Skeletal muscle satellite cell (primary cell): ENCODE measurements at regions not wholly inside any gene's neighbourhood (a gene's known extent, or its start where the extent isn't known, plus 50 kb on each side); places are given as distances from the start of the nearest gene placed in this dataset.
"Not testable (repeated sequence)": the region's sequence is repeated elsewhere in the genome, so short reads cannot be mapped to it uniquely, and the experiment has no call there.

Experiments used
- H3K27me3 ChIP-seq: 2 replicates; pipeline ENCODE4 v1.7.0; 2013; ENCODE audit warnings: low read length; ENCODE audit not compliant: control insufficient read depth, insufficient read depth
- H3K36me3 ChIP-seq: 2 replicates; pipeline ENCODE4 v1.7.0; 2013; ENCODE audit warnings: mild to moderate bottlenecking, control low read depth, low read length; ENCODE audit not compliant: insufficient read depth
- H3K4me1 ChIP-seq: 2 replicates; pipeline ENCODE4 v1.7.0; 2013; ENCODE audit warnings: low read length; ENCODE audit not compliant: control insufficient read depth, insufficient read depth
- H3K4me2 ChIP-seq: 2 replicates; pipeline ENCODE4 v1.7.0; 2013; ENCODE audit warnings: mild to moderate bottlenecking, low read length
- H3K4me3 ChIP-seq: 2 replicates; pipeline ENCODE4 v1.7.0; 2013; ENCODE audit warnings: low read length
- H3K9ac ChIP-seq: 2 replicates; pipeline ENCODE4 v1.7.0; 2013; ENCODE audit warnings: mild to moderate bottlenecking, low read depth, low read length, moderate library complexity
- H3K9me3 ChIP-seq: replicated peaks from 2 replicates; pipeline ENCODE4 v1.7.0; 2013; ENCODE audit warnings: mild to moderate bottlenecking, control low read depth, low read length

GRCh38 chr1:29756498-29756897 is 520.2 kb downstream of the PTPRU start:
- Histone ChIP-seq H3K4me2 (no peak overlapping the region), H3K27me3 (no peaks in the 10 kb centered on the region), H3K4me3 (no peak overlapping the region), H3K9ac (no peak overlapping the region), H3K36me3 (no peaks in the 10 kb centered on the region), H3K4me1 (no peaks in the 10 kb centered on the region), H3K9me3 (no peaks in the 10 kb centered on the region)

DNA sequence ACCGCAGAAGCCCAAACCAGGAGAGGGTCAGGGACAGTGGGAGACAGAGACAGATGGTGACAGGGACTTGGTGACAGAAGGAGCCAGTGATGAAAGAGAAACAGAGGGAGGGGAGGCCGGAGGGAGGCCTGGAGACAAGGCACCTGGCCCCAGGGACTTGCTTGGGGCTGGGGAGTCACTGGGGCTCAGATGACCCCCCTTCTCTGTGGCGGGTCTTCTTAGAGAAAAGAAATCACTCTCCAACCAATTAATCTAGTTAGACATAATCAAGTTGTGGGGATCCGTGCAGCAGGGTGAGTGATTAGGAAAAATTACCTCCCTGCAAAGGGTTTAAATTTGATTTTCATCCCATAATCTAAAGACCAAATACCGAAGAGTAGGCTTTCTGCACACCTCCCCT is 519.8 kb downstream of the PTPRU start:
- H3K27me3 ChIP-seq: no peaks in the 10 kb centered on the region
- no peak overlapping the region for H3K9ac ChIP-seq
- no peak overlapping the region for H3K4me2 ChIP-seq
- H3K36me3 ChIP-seq: no peaks in the 10 kb centered on the region
- H3K4me1 ChIP-seq: no peaks in the 10 kb centered on the region
- H3K9me3 ChIP-seq: no peaks in the 10 kb centered on the region
- no peak overlapping the region for H3K4me3 ChIP-seq

DNA sequence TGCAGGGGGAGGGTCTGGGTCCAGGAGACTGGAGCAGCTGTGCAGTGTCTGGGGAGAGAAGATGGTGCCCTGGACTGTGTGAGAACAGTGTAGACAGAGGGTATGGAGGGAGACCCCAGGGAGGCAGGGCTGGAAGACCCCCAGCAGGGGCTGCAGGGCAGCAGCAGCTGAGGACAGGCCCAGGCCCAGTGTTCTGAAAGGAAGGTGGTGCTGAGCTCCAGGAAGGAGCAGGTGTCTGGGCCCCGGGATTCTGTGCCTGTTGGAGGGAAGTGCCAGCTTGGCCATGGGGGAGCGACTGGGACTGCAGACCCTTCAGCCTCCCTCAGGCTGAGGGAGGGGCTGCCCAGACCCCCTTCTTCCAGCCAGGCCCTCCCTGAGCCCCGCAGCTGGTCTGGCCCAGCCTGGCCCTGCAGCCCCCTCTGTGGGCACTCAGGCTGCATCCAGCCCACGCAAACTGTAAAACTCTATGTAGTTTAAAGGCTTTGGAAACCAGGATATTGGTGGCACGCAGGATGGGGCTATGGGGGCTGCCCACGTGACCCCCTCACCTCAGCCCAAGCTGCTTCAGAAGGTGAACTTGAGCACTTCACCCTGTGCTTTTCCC is 519.2 kb downstream of the PTPRU start:
- not testable (repeated sequence) for H3K4me1 ChIP-seq, H3K4me3 ChIP-seq

DNA sequence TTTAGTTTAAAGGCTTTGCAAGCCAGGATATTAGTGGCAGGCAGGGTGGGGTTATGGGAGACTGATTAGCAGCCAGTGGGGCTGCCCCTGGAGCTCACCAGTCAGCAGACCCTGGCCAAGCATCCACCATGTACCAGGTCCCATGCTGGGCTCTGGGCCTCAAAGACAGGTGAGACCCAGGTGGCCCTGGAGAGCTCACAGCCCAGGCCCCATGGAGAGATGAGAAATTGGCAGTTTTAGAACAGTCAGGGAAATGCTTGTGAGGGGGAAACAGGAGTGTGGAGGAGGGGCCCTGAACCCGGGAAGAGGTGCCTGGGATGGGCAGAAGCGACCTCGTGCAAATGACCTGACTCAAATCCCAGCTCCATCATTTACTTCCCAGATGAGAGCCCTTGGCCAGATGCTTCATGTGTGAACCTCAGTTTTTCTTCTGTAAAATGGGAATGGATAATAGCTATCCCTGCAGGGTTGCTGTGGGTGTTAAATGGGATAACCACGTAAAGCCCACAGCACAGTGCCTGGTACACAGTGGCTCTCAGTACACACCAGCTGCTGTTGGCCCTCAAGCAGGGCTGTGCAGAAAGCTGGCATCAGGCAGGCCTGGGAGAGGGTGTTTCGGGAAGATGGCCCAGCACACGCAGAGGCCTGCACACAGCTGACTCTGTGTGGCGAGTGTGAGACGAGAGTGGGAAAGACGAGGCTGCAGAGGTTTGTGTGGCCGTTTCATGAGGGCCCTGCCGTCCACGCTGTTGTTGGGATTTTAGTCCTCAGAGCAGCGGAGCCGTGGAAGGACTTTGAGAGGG is 518.5 kb downstream of the PTPRU start:
- Histone ChIP-seq H3K27me3 (no peaks in the 10 kb centered on the region), H3K9ac (no peak overlapping the region), H3K4me1 (no peaks in the 10 kb centered on the region), H3K4me3 (no peak overlapping the region), H3K4me2 (no peak overlapping the region), H3K36me3 (no peaks in the 10 kb centered on the region), H3K9me3 (no peaks in the 10 kb centered on the region)

More for the DNA sequence above, 519.2 kb downstream of the PTPRU start:
- H3K27me3 ChIP-seq, H3K36me3 ChIP-seq, H3K4me2 ChIP-seq, H3K9ac ChIP-seq, H3K9me3 ChIP-seq: not testable (repeated sequence)

DNA sequence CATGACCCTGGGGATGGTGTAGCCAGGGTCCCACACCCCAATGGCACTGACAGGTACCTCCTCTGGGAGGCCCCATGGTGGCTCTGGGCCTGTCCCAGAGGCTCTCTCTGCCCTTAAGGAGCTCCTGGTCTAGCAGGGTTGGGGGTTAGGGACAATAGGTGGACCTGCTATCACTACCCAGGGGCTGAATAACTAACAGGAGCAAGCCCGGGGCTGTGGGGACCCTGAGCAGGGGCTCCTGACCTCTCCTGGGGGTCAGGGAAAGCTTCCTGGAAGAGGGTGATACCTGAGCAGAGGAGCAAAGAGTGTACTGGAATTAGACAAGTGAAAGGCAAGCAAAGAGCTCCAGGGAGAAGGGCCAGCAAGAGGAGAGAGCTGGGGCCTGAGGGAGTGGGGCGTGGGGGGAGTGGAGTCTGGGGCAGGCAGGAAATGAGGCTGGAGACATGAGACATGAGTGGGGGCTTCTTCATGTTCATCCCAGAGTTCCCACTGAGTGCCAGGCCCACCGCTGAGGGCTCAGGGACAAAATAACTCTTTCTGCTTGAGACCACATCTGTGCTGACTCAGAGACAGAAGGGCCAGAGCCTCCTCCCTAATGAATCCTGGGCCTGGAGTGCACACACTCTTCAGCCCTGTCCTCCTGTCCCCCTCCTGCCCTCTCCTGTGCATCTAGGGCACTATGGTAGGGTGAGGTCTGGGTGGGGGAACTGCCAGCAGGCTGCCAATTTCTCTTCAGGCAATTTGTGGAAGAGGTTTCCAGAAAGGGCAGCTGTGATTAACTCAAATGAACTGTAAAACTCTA is 517.6 kb downstream of the PTPRU start:
- H3K4me1 ChIP-seq: no peaks in the 10 kb centered on the region
- H3K9ac ChIP-seq: no peak overlapping the region
- no peaks in the 10 kb centered on the region for H3K27me3 ChIP-seq
- no peak overlapping the region for H3K4me3 ChIP-seq
- H3K36me3 ChIP-seq: no peaks in the 10 kb centered on the region
- H3K4me2 ChIP-seq: no peak overlapping the region
- no peaks in the 10 kb centered on the region for H3K9me3 ChIP-seq

DNA sequence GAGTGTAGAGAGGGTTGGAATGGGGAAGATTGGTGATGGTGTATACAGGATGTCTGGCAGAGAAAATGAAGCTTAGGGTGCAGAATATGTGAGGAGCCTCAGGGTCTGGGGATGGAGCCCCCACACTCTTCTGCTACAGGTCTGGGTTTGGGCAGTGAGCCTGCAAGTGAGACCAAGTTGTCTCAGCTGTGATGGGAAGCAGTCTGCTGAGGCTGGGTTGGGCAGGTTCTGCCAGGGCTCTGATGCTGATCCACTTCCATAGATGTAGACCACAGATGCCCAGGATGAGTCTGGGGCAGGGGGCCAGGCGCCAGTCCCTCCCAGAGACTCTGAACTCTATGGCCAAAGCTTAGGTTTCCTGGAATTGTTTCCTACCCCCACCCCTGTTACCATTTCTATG is 516.9 kb downstream of the PTPRU start:
- no peaks in the 10 kb centered on the region for H3K4me1 ChIP-seq
- H3K9me3 ChIP-seq: no peaks in the 10 kb centered on the region
- H3K27me3 ChIP-seq: no peaks in the 10 kb centered on the region
- H3K4me3 ChIP-seq: no peak overlapping the region
- no peak overlapping the region for H3K9ac ChIP-seq
- no peaks in the 10 kb centered on the region for H3K36me3 ChIP-seq
- H3K4me2 ChIP-seq: no peak overlapping the region

DNA sequence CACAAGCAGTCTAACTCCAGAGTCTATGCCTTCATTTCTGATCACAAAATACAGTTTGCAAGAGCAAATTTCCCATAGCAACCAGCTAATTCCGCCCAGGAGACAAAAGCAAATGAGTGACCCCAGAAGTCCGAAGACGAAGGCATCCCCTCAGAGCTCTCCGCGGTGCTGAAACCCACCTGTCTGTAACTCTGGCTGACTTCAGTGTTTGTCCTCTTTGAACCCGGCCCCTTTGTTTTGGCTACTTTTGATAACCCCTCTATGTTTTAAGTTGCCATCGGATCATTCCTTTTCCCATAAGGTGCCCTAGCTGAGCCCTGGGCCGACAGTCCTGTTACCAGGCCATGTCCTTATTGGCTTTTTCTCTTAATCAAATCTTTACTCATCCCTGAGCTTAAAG is 515.8 kb downstream of the PTPRU start:
- H3K4me3 ChIP-seq: no peak overlapping the region
- H3K27me3 ChIP-seq: no peaks in the 10 kb centered on the region
- no peaks in the 10 kb centered on the region for H3K4me1 ChIP-seq
- H3K9me3 ChIP-seq: no peaks in the 10 kb centered on the region
- H3K36me3 ChIP-seq: no peaks in the 10 kb centered on the region
- H3K9ac ChIP-seq: no peak overlapping the region
- H3K4me2 ChIP-seq: no peak overlapping the region

- Histone ChIP-seq H3K9ac (no peak overlapping the region), H3K4me2 (no peak overlapping the region), H3K36me3 (no peaks in the 10 kb centered on the region), H3K4me1 (no peaks in the 10 kb centered on the region), H3K27me3 (no peaks in the 10 kb centered on the region), H3K4me3 (no peak overlapping the region), H3K9me3 (no peaks in the 10 kb centered on the region)
Measured at GRCh38 chr1:29749024-29749945, 513.0 kb downstream of the PTPRU start.

DNA sequence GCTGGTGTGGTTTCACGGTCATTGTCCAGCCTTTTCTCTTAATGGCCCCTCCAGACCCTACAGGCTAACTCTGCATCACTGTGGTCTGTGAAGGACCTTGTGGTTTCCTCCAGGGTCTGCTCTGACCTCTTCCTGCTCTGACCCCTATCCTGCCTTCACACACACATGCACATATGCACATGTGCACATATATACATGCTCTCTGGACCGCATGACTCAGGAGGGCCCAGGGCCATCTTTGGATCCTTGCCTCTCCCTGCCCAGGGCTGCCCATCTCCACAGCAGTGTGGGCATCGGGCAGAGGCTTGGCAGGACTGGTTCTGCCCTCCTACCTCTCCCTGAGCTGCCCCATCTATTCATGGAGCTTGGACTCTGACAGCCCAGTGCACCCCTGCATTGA is 510.9 kb downstream of the PTPRU start:
- no peak overlapping the region for H3K4me3 ChIP-seq
- no peaks in the 10 kb centered on the region for H3K36me3 ChIP-seq
- no peak overlapping the region for H3K4me2 ChIP-seq
- no peak overlapping the region for H3K9ac ChIP-seq
- H3K9me3 ChIP-seq: no peaks in the 10 kb centered on the region
- H3K4me1 ChIP-seq: no peaks in the 10 kb centered on the region
- no peaks in the 10 kb centered on the region for H3K27me3 ChIP-seq

GRCh38 chr1:29746076-29746665 is 509.8 kb downstream of the PTPRU start:
- Histone ChIP-seq H3K27me3 (peaks cover 4% of the 10 kb centered on the region), H3K4me2 (no peak overlapping the region), H3K4me1 (no peaks in the 10 kb centered on the region), H3K9ac (no peak overlapping the region), H3K9me3 (no peaks in the 10 kb centered on the region), H3K36me3 (no peaks in the 10 kb centered on the region), H3K4me3 (no peak overlapping the region)
